ENCODE measurements at regions not wholly inside any gene's neighbourhood (a gene's known extent, or its start where the extent isn't known, plus 50 kb on each side); places are given as distances from the start of the nearest gene placed in this dataset.
A peak's percentile ranks its signal among the peaks of the same experiment; 100 is the strongest.
"Not testable (repeated sequence)": the region's sequence is repeated elsewhere in the genome, so short reads cannot be mapped to it uniquely, and the experiment has no call there.

DNA sequence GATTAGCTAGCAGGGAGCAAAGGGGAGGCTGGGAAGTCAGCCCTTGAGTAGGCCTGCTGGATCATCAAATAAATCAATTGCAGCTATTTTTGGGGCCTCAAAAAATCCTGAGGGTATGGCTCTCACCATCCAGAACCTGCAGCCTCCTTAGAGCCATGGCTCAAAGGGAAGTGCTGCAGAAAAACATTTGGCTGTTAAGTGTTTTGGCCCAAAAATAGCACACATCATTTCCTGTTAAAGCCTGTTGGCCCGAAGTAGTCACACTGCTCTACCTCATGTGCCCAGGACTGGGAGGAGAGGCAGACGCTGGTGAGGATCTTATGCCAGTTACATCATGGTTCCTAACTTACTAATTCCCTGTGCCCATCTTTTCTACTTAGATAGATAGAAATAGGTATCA lies 176.8 kb upstream of the PLGLB1 start:
- DNase-seq (ENCODE audit: low read depth), result not testable (repeated sequence)

DNA sequence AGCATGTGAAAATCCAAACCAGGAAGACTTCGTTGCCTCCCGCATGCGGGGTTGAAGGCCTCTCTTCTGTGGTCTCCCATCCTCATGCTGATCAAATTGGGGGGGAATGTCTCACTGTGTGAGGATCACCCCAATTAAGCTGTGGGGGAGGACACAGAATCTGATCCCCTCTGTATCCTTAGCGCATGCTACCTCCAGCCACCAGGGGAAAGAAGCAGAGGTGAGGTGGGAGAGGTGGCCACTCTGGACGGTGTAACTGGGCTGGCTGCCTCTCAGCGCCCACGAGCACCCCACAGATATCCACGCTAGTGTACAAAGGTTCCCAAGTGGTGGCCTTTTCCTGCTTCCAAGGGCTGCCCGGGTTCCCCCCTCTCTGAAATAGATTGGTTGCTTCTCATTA lies 177.6 kb upstream of the PLGLB1 start:
- DNase-seq (ENCODE audit: low read depth), result not testable (repeated sequence)

DNA sequence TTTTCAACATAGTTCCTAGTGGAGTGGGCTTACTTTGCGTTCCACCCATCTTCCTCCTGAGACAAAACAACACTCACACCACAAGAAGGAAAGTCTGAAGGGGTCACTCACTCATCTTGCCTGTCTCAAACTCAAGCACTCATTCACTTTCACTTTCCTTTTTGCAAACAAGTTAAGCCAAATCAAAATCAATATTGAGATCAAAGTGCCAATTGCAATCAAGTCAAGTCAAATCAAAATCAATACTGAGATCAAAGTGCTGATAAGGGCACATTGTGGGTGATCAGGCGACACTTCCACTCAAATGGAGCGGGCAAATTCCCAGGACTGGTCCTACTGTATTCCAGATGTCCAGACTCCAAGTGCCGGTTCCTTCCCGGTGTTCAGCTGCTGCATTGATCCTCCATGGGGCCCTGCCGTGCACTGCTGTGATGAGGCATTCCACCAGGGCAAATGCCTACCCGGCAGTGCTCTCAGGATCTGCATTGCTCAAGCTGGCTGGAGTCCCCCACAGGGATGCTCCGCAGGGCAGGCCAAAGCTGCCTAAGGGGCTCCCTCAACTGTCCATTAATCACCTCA lies 183.0 kb upstream of the PLGLB1 start:
- DNase-seq (ENCODE audit: low read depth), result not testable (repeated sequence)

DNA sequence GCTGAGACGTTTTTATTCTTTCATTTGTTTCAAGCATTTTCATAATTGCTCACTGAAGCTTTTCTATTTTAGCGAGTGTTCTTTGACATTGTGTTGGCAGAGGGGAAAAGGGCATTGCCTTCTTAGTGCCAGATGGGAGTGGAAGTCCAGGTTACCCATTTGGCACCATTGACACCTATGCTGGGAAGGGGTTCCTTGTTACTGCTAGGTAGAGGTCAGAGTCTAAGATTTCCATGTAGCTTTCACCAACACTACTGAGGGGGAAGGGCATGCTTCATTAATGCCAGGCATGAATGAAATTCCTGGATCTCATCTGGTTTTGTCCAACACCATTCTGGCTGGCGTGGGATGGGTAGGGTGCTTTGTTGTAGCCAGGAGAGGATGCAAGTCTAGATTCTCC lies 191.3 kb upstream of the PLGLB1 start:
- DNase-seq (ENCODE audit: low read depth), result not testable (repeated sequence)

DNA sequence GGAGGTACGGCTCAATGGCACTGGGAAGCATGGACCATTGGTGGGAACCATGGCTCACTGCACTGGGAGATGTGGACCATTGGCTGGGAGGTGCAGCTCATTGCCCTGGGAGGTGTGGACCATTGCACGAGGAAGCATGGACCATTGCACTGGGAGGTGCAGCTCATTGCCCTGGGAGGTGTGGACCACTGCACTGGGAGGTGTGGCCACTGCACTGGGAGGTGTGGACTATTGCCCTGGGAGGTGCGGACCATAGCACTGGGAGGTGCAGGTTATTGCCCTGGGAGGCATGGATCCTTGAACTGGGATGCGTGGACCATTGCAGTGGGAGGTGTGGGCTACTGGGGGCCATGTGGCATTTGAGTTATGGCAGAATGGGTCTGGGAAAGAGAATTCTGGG lies 195.4 kb upstream of the PLGLB1 start:
- DNase-seq (ENCODE audit: low read depth), result not testable (repeated sequence)

DNA sequence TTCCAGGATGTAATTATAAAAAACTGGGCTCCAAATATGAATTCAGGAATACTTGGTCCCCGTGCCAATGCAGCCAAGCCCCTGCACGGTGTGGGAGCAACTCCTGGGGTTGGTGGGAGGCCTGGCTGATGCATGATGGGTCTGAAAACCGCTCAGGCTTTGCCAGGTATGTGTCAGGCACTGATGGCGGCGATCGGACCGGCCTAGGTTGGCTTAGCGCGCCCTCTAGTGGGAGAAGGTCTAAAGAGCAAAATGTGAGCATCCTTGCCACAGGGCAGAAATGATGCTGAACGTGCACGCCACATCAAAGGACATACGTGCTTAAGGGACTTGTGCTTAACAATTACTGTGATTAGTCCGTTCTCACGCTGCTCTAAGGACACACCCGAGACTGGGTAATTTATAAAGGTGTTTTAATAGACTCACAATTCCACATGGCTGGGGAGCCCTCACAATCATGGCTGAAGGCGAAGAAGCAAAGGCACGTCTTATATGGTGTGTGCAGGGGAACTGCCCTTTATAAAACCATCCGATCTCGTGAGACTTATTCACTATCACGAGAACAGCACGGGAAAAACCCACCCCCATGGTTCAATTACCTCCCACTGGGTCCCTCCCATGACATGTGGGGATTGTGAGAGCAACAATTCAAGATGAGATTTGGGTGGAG lies 196.2 kb upstream of the PLGLB1 start:
- not testable (repeated sequence) for DNase-seq (ENCODE audit: low read depth)

DNA sequence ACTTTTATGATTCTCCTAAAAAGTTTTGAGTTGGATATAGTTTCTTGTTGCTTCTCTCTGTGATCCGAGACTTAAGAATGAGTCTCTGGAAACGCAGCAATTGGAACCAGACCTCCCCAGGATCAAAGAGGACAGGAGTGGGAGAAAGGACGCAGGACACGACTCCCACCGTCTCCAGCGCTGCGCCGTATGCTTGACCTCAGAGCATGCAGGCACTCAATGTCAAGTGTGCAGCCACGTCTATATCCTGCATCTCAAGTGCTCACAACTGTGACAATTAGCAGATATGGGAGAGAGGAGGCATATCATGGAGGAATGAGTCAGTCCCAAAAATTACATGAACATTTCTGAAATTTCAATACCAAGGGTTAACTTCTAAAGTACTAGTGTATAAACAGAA lies 199.0 kb upstream of the PLGLB1 start:
- not testable (repeated sequence) for DNase-seq (ENCODE audit: low read depth)

DNA sequence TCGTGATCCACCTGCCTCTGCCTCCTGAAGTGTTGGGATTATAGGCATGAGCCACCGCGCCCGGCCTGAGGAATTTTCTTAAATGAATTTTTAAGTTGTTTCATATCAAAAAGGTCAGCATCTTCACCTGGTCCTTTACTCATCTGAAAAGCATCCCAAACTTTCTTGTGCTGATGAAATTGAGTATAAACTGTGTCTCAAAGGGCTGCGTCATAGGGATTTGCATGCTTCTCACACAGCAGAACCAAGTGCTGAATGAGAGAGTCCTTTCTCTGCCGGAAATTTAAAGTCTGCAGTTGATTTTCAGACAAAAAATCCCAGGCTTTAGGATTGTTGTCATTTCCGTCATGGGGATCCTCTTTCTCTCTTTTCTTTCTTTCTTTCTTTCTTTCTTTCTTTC lies 200.5 kb upstream of the PLGLB1 start:
- DNase-seq (ENCODE audit: low read depth), result peak; percentile 77

DNA sequence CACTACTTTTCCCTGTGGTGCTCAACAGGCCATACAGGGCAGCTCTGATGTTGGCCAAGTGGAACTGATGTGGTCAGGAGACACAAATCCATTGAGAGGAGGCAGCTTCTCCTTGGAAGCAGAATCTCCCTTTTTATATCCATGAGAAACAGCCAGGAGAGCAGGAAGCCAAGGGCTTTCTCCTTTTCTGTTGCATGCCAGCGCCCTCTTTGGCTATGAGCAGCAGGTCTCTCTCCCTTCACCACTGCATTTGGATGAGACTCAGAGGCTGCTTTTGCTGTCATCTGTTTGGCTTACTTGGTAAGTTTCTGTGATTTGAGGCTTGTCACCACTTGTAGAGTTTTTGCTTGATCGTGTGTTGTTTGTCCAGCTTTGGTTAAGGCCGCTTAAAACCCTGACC lies 202.2 kb upstream of the PLGLB1 start:
- not testable (repeated sequence) for DNase-seq (ENCODE audit: low read depth)

DNA sequence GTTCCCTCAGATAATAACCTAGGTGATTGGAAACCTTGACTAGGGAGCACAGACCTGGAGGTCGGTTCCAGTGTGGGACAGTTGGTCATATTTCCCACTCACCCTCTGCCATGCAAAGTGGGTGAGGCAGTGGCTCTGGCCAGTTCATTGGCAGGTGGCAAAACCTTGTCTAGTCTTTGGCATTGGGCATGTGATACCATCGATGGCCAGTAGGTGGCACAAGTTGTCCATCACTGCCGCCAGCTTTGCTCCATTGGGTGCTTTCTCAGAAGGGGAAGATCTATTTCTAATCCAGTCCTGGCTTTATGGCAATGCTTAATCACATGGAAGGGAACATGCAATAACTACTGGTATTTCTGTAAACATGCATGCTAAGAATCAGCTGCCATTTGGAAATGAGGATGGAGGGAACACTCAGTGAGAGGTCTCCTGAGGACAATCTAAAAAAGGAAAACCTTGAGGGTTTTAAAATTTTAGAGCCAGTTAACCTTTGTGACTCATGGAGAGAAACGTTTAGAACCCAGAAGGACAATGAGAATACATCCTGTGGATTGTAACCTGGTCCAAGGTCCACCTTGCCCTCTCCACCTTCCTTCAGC lies 207.5 kb upstream of the PLGLB1 start:
- peak; percentile 39 for DNase-seq (ENCODE audit: low read depth)

DNA sequence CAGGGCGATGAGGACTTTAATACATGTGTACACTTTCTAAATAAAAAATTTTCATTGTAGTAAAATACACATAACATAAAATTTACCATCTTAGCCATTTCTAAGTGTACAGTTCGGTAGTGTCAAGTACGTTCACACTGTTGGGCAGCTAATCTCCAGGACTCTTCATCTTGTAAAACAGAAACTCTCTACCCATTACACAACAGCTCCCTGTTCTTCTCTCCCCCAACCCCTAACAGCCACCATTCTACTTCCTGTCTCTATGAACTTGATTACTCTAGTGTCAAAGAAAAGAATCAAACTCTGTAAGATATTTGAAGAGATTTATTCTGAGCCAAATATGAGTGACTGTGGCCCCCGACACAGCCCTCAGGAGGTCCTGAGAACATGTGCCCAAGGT lies 208.3 kb upstream of the PLGLB1 start:
- not testable (repeated sequence) for DNase-seq (ENCODE audit: low read depth)

DNA sequence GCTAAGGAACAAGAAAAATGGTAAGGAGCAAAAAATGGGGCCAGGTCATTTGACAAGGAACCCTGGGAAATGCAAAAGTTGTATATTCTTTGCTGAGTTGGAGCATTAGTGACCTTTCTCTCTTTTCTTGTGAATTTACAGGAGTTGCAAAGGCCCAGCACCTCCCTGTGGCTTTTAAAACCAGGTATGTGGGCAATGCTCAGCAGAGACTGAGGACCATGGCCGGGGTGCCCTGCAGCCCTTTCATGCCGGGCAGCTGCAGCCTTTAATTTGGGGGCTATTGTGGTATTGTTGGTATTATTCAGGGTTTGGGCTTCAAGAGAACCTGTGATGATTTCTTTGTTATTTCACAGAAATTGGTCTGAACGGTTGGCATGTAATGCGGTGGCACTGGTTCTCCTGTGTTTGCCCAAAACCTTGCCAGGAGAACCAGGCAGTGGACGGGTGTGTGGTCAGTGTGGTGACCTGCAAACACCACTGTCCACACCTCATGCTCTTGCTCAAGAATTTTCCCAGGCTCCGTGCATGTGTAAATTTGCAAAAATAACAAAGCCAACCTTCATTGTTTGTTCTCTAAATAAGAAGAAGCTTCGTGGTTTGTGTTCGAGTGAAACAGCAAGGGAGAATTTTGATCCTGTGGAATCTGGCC lies 213.8 kb upstream of the PLGLB1 start:
- DNase-seq (ENCODE audit: low read depth), result not testable (repeated sequence)

DNA sequence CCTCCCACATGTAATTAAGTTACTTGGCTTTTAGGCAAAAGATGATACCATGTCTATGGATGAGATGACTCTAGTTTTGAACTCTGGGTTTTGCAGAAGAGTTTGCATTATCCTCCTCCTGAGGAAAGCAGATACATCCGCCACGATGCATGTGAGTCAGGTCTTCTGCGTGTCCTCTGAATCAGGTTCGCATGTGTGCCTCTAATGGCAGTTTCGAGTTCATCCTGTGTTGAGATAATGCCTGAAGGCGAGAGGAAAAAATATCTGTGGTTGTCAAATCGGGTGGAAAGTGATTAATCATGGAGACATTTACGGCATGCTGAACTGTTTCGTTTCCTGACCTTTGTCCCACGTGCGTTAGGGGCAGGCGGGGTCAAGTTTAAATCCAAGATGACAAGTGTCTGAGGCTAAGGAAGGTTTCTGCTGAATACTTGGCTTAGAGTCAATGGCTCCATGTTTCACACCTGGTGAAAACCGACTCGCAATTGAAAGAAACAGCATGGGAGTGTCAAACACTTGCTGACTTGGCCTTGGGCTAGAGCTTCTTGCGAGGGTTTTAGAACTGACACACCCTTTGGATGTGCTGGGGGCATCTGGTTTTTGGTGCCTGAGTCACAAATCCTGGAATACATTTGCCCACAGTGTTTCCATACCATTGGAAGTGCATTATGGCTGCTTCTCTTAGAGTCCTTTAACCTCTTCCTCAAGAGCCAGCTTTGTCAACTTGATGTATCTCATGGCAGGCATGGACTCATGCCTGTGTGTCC lies 216.1 kb upstream of the PLGLB1 start:
- DNase-seq (ENCODE audit: low read depth), result not testable (repeated sequence)

DNA sequence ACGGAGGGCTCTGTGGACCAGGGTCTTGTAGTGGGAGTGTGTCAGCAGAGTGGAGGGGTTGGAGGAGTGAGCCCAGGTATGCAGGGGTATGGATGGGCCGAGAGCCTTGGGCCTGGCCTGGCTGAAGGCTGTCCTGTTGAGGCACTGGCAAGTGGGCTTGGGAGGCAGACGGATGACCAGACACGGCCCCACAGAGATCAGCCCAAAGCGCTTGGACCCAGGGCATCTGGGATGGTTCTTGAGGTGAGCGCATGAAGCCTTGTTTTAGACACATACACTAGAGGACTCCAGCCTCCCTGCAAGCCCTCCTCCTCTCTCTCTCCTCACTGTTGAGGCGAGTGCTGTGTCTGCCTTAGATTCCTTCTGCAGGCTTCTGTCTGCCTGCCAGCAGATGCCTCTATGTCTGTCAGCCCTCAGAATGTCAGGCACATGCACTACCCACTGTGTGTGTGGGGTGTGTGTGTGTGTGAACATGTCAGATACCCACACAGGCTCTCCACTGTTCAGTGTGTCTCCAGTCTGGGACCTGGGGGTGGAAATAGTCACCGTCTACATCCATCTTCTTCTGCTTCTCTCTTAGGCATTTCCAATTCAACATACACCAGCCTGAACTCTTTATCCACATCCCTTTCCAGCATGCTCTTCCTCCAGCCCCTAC lies 218.0 kb upstream of the PLGLB1 start:
- not testable (repeated sequence) for DNase-seq (ENCODE audit: low read depth)

DNA sequence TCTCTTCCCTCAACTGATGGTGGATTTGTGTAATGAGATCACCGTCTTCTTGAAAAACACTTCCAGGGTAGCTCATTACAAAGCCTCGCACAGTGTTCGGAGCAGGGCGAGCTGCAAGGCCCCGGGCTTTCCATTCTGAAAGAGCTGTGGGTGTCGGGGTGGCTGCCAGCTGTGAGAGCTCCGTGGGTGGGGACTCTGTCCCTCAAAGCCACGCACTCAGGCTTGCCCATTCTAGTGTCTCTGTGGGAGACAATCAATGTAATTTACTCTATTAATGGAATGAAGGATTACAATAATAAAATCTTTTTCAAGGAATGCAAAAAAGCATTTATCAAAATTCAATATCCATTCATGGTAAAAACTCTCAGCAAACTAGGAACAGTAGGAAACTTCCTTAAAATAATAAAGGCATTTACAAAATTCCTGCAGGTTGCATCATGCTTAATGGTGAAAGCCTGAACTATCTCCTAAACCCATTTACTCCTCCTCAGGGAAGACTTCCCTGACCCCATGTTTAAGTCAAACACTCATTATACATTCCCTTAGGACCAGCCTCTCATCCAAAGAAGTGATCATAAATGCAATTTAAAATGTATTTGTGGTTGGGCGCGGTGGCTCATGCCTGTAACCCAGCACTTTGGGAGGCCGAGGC lies 224.5 kb upstream of the PLGLB1 start:
- not testable (repeated sequence) for DNase-seq (ENCODE audit: low read depth)

DNA sequence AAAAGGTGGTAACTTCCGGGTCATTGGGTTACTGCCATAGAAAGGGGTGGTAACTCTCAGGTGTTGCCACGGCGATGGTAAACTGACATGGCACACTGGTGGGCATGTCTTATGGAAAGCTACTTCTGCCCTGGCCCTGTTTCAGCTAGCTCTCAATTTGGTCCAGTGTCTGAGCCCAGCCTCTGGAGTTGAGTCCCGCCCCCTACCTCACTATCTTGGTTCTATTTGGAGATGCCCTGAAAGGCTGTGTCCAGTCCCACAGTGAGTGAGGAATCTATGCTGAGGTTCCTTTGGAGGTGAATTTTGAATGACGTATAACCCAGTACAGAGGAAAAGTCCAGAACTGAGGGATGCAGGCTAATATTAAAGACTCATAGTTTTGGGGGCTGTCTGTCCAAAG lies 230.4 kb upstream of the PLGLB1 start:
- not testable (repeated sequence) for DNase-seq (ENCODE audit: low read depth)

DNA sequence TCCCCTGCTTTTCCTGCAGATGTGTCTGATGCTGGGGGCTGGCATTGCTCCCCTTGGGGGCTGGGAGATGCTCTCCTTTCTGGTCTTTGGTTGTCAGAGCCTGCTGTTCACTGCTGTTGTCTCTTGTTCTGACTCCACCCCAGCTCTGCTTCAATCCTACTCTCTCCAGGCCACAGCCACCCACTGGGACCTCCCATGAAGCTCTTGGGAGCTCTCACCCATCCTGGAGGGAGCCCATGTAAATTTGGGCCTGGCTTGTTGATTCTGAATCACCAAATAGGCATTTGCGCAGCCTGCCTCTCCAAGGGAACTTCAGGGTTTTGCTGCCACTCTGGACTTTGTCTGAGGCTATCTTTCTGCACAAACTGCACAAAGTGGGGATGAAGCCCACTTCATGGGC lies 232.9 kb upstream of the PLGLB1 start:
- DNase-seq (ENCODE audit: low read depth), result not testable (repeated sequence)

DNA sequence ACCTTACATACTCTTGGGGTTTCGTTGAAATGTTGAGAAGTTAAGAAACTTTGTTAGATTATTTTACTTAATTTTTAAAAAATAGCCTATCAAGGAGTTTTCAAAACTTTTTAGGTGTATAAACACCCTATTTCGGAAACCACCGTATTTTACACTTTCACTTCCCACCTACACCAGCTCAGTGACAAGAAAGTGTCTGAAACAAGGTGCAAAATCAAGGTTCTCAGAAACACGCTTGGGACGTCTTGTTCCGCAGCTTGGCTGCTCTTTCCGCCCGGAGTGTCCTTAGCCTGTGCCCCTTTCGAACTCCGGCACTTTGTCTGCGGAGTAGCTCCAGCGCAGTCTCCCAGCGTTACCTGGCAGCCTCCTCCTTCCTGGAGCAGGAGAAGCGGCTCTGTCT lies 233.8 kb upstream of the PLGLB1 start:
- DNase-seq (ENCODE audit: low read depth), result not testable (repeated sequence)

DNA sequence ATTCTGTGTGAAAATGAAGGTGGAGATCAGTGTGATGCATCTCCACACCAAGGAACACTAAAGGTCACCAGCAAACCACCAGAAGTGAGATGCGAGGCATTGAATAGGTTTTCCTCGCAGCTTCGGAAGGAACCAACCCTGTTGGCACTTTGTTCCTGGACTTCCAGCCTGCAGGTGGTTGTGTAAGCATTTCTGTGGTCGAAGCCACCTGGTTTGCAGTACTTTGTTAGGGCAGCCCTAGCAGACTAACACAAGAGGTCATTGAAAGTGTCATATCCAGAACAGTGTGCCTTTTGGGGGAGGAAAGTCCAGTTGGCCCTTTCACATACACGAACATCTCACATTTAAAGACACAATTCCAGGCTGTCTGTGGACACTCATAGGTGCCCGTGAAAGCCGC lies 237.2 kb upstream of the PLGLB1 start:
- DNase-seq (ENCODE audit: low read depth), result not testable (repeated sequence)

DNA sequence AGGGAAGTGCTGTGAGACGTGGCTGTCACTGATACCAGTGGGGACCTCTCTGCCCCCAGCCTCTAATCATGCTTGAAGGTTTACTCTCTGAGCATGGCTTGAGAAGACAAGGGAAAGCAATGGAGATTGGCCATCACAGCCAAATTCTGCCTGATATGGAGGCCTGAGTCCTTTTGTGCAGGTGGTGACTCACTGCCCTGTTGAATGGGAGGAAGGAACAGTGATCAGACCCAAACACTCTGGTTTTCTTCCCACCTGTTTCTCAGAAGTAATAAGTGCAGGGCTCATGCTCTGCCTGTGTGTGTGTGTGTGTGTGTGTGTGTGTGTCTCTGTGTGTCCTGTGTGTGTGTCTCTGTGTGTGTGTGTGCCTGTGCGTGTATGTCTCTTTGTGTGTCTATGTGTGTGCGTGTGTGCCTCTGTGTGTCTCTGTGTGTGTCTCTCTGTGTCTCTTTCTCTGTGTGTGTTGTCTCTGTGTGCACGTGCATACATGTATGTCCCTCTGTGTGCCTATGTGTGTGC lies 240.6 kb upstream of the PLGLB1 start:
- DNase-seq (ENCODE audit: low read depth), result not testable (repeated sequence)

All from amniotic epithelial cell (primary cell).